SU-DHL-6 (cell line): ENCODE measurements at regions not wholly inside any gene's neighbourhood (a gene's known extent, or its start where the extent isn't known, plus 50 kb on each side); places are given as distances from the start of the nearest gene placed in this dataset.

ENCODE experiments used
- CTCF ChIP-seq: fragments of 200-600 bp; sonication (generic); IDR thresholded peaks from one replicate; pipeline ENCODE4 v1.5.1; 2017; ENCODE audit warnings: antibody characterized with exemption, mild to moderate bottlenecking, low read length, moderate library complexity; ENCODE audit not compliant: insufficient read depth, poor library complexity, severe bottlenecking
- EZH2phosphoT487 ChIP-seq: fragments of 200-600 bp; sonication (generic), shearing (Covaris generic); conservative IDR thresholded peaks from 2 replicates; pipeline ENCODE4 v1.6.1; 2018; ENCODE audit warnings: mild to moderate bottlenecking, antibody characterized with exemption, low read length, moderate library complexity, mixed read lengths

GRCh38 chrX:43108828-43109227, 330.9 kb upstream of the PPP1R2C start:
- no peak for TF ChIP-seq CTCF
- no peak for TF ChIP-seq EZH2phosphoT487
